Peyer's patch (tissue), 4 donors: ENCODE measurements at regions not wholly inside any gene's neighbourhood (a gene's known extent, or its start where the extent isn't known, plus 50 kb on each side); places are given as distances from the start of the nearest gene placed in this dataset.

Source experiments
- DNase-seq, 3 donors: peaks; one replicate each; pipeline ENCODE4 v3.0.0-alpha.2; 2017 to 2019
- H3K27ac ChIP-seq, 4 donors: fragments of 200-600 bp; sonication (generic); one replicate each; pipeline ENCODE4 v1.5.1; 2016 to 2019
- H3K27me3 ChIP-seq, 2 donors: fragments of 200-600 bp; sonication (generic); one replicate each; pipeline ENCODE4 v1.5.1; 2019
- H3K36me3 ChIP-seq, 3 donors: fragments of 200-600 bp; sonication (generic); one replicate each; pipeline ENCODE4 v1.5.1; 2016 to 2019
- H3K4me1 ChIP-seq, 4 donors: fragments of 200-600 bp; sonication (generic); one replicate each; pipeline ENCODE4 v1.5.1; 2016 to 2019
- H3K4me3 ChIP-seq, 4 donors: fragments of 200-600 bp; sonication (generic); 1 replicate in 3 of 4; 2 replicates in 1 of 4; pipeline ENCODE4 v1.5.1; 2016 to 2019; ENCODE audit warnings: mild to moderate bottlenecking in 1 of 4
- H3K9me3 ChIP-seq, 4 donors: fragments of 200-600 bp; sonication (generic); one replicate each; pipeline ENCODE4 v1.5.1; 2016 to 2019; ENCODE audit warnings: mild to moderate bottlenecking in 1 of 4
- CTCF ChIP-seq, 6 experiments: fragments of 450-650 bp in 4 of 6; fragments of 200-600 bp in 2 of 6; sonication (generic) in 1 of 6; IDR thresholded peaks; one replicate each; pipeline ENCODE4 v1.5.1; 2017 to 2019; ENCODE audit warnings: antibody characterized with exemption in 6 of 6, mild to moderate bottlenecking in 3 of 6, moderate library complexity in 1 of 6
- POLR2A ChIP-seq, 2 donors: fragments of 450-650 bp; IDR thresholded peaks; one replicate each; pipeline ENCODE4 v1.5.1; 2017; ENCODE audit warnings: antibody characterized with exemption in 2 of 2, mild to moderate bottlenecking in 2 of 2, moderate library complexity in 2 of 2

DNA sequence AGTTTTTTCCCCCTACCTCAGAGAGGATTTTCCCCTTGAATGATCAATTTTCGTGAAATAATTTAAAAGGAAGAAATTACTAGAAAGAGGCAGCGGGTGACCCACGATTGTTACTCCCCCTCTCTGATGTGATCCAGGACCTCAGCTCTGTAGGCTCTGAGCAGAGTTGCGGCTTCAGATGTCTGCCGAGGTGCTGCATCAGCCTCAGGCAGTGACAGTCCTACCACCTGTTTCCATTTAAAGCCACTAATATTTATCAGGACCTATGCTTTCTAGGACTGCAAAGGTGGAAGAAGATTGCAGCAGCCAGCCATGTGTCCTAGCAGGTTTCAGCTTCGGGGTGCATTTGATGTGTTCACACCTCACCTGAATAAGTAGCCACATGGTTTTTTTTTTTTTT lies 294.8 kb upstream of the C2CD4B start:
- TF ChIP-seq CTCF (IDR thresholded peaks at IDR 0.05) = no peak
- TF ChIP-seq POLR2A (IDR thresholded peaks at IDR 0.05) = no peak
- Histone ChIP-seq H3K27me3 (no peaks in the 10 kb centered on the region), H3K4me1 (no peaks in the 10 kb centered on the region), H3K9me3 (no peaks in the 10 kb centered on the region), H3K27ac (no peak overlapping the region), H3K4me3 (no peak overlapping the region), H3K36me3 (no peaks in the 10 kb centered on the region)
- DNase-seq = no peak

GRCh38 chr15:62462268-62462667 lies 297.2 kb upstream of the C2CD4B start:
- no peak for TF ChIP-seq POLR2A (IDR thresholded peaks at IDR 0.05)
- TF ChIP-seq CTCF (IDR thresholded peaks at IDR 0.05) = no peak
- Histone ChIP-seq H3K27me3 (no peaks in the 10 kb centered on the region), H3K27ac (peak overlapping the region in 2 of 4 donors; percentile 39 to 57), H3K9me3 (no peaks in the 10 kb centered on the region), H3K36me3 (no peaks in the 10 kb centered on the region), H3K4me1 (no peaks in the 10 kb centered on the region), H3K4me3 (no peak overlapping the region)
- DNase-seq = no peak

DNA sequence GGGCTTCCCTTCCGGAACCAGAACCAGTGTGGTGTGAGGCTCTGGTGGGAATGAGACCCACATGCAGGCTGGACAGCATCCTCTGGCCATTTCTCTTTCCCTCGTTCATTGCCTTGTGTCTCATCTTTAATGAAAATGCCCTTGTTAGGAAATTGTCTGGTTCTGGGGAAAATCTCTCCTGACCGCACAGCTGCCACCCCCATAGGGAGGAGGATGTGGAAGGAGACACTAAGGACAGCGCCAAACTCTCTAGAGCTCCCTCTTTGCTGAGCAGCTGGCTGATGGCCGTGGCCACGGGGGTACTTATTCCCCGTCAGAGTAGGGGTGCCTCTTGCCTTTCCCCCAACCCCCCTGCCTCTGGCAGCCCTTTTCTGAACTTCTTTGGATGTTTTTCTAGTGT lies 297.6 kb upstream of the C2CD4B start:
- Histone ChIP-seq H3K4me1 (no peaks in the 10 kb centered on the region), H3K4me3 (no peak overlapping the region), H3K27me3 (no peaks in the 10 kb centered on the region), H3K9me3 (no peaks in the 10 kb centered on the region), H3K36me3 (no peaks in the 10 kb centered on the region), H3K27ac (peak overlapping the region in 2 of 4 donors; percentile 39 to 57)
- no peak for DNase-seq
- TF ChIP-seq POLR2A (IDR thresholded peaks at IDR 0.05) (no peak), CTCF (IDR thresholded peaks at IDR 0.05) (no peak)

DNA sequence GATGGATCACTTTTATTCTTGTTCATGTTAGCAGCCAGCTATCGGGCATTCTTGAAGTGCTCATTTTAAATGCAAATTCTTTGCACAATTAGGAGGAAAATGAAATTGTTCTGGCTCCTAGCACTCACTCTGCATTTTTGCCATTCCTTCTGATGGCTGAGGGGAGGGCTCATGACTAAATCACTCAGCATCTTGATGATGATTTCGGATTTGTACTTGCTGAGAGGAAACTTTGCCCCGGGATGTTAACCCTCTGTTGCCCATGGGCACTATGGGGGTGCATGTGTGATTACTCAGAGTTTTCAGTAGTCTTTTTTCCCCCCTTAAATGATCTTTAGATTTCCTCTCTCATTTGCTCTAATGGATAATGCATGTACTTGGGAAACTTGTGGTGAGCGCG lies 299.6 kb upstream of the C2CD4B start:
- no peaks in the 10 kb centered on the region for H3K27me3 ChIP-seq
- no peaks in the 10 kb centered on the region for H3K4me1 ChIP-seq
- H3K9me3 ChIP-seq = no peaks in the 10 kb centered on the region
- TF ChIP-seq POLR2A (IDR thresholded peaks at IDR 0.05) (no peak), CTCF (IDR thresholded peaks at IDR 0.05) (no peak)
- no peak overlapping the region for H3K27ac ChIP-seq
- no peak overlapping the region for H3K4me3 ChIP-seq
- no peaks in the 10 kb centered on the region for H3K36me3 ChIP-seq
- no peak for DNase-seq

- Histone ChIP-seq H3K9me3 (no peaks in the 10 kb centered on the region), H3K27ac (no peak overlapping the region), H3K4me1 (no peaks in the 10 kb centered on the region), H3K36me3 (no peaks in the 10 kb centered on the region), H3K27me3 (no peaks in the 10 kb centered on the region), H3K4me3 (no peak overlapping the region)
- no peak for DNase-seq
- TF ChIP-seq CTCF (IDR thresholded peaks at IDR 0.05) (no peak), POLR2A (IDR thresholded peaks at IDR 0.05) (no peak)
Observed at GRCh38 chr15:62465173-62465572, 300.1 kb upstream of the C2CD4B start.

DNA sequence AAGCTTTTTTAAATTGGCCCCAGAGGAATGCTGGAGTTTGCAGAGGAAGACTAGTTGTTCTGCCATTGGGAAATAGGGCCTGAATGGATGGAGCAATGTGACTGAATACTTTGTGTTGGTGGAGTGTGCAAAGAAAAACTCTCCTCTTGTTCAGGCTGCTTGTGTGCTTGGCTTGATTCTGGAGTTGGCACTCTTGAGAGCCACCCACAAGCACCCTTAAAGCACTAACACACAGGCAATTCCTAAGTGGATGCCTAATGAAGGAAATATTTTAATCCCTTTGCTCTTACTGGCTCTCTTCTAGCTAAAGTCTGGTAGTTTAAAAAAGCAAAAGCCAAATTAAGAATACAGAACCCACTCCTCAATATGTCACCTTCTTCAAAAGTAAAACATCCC lies 304.4 kb upstream of the C2CD4B start:
- Histone ChIP-seq H3K27ac (peak overlapping the region in 3 of 4 donors; percentile 64 to 65 (median 65)), H3K9me3 (no peaks in the 10 kb centered on the region), H3K36me3 (no peaks in the 10 kb centered on the region), H3K27me3 (no peaks in the 10 kb centered on the region), H3K4me3 (no peak overlapping the region), H3K4me1 (no peaks in the 10 kb centered on the region)
- no peak for DNase-seq
- TF ChIP-seq CTCF (IDR thresholded peaks at IDR 0.05) (no peak), POLR2A (IDR thresholded peaks at IDR 0.05) (no peak)
